ENCODE measurements at regions not wholly inside any gene's neighbourhood (a gene's known extent, or its start where the extent isn't known, plus 50 kb on each side); places are given as distances from the start of the nearest gene placed in this dataset.
A peak's percentile ranks its signal among the peaks of the same experiment; 100 is the strongest.

DNA sequence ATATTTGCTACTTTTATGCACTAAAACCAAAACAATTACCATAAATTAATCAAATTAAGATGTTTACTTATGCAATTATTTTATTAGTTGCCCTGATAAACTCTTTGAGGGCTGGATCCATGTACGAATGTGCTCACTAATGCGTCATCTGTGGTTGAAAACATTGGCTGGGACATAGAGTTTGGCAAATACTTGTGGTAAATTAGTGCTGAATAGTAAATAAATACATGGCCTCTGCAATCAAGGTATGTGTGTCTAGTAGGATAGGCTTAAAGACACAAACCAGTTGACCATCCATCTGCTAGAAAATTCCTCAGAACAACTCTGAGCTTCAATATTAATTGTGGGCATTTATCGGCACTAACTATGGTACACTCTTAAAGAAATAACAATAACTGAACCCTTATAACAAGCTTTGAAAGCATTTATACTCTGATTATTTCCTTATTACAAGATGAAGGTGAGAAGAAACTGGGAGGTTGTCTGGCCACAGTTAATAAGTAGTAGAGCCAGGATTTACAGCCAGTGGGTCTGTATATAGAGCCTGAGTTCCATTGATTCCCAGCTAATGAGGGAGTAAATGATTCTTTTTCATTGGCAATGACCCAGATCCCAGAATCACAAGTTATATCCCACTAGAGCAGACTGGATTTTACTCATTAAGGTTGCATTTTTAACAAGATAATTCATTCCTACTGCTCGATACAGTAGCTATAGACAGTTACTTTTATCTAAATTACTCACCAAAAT is 169.5 kb upstream of the CNTN6 start:
- DNase-seq (ENCODE audit: low spot score) = no peak

DNA sequence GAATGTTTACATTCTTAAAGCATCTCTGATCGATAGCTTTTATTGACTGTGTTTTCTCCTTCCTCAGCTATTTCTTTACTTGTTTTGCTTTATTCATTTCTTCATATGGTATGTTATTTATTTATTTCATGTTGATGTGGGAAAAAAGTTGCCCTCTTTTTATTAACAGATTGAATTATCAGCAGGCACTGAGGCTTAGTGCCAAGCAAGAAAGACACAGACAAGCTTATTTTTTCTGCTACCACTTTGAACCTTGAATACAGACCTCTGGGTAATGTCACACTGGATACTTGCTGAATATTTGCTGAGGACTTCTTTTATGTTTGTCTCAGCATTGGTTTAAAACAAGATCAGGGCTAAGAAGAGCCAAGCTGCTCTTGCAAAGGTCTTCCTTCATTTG is 162.0 kb upstream of the CNTN6 start:
- DNase-seq (ENCODE audit: low spot score) = no peak

DNA sequence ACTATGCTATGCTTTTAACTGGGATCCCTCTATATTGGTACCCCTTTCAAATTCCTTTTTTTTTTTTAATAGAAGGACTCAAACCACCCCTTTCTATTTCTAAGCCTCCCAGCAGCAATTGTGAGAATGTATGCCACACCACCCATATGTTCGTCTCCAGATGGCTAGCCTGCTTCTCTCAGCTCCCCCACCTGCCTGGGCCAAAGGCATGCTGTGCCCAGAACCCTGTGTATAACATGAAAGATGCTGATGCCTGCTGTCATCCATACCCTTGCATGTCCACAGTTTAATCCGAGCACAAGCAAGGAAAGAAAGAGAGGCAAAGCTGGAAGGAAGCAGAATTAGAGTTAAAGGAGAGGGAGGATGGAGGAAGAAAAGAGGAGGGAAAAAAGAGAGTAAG is 159.5 kb upstream of the CNTN6 start:
- no peak for DNase-seq (ENCODE audit: low spot score)

DNA sequence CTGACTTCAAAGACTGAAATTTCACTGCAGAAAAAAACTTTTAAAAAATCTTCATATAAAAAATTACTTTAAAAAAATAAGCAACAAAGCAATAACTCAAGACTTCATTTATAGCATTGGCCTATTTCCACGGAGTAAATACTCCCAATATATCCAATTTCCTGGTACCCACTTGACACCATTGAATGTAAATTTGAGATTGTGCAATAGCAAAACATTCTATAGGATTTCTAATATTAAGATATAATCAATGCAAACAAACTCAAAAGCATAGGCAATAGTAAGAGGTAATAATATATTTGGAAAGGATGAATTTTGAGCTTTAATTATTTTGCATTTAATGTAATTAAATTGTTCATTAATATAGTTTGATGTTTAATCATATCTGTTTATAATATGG is 148.0 kb upstream of the CNTN6 start:
- DNase-seq (ENCODE audit: low spot score) = no peak

DNA sequence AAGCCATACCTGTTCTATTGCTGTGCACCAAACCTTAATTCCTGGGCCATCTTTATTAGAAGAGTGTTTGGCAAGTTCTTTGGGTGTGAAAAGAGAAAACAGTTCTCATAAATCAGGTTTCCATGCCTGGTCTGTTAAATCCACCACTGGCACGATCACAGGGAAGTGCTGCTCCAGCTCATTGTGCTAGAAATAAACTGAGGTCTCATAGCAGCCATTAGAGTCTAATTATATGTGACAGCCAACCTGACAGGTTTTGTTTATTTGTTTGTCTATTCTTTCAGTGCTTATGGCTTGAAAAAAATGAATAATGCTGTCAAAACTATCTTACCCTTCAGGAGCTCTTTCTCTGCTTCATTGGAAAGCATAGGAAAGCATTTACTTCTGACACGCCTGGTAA is 147.1 kb upstream of the CNTN6 start:
- DNase-seq (ENCODE audit: low spot score) = no peak

DNA sequence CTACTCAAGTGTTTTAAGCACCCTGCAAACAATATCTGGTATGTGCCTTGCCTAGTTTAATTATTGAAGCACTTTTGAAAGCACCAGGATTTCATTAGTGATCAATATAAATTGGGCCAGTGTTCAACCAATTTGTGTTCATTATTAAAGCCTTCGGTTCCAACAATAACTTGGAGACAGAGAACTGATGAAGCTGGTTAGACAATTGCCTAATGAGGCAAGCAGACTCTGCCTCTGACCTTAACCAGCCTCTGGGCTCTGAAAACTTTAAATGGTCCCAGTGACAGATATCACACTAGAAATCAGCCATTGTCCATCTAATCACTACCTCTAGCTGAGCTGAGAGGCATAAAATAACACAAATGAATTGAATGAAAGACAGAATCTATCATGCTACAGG is 139.9 kb upstream of the CNTN6 start:
- DNase-seq (ENCODE audit: low spot score) = no peak

DNA sequence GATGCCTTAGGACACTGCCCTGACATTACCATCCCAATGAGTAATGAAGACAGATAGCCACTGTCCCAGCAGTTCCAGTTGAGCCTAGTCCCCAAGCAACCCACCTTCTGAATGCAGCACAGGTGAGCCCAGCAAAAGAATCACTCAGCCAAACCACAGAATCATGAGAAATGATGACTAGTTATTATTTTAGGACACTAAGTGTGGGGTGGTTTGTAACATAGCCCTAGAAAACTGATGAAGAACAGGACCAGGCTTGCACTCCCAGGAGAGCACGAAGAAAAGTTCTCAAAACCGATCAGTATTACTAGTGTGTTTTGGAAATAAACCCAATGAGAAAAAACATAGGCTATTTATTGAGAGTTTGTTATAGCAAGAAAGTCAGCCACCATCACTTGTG is 129.6 kb upstream of the CNTN6 start:
- no peak for DNase-seq (ENCODE audit: low spot score)

DNA sequence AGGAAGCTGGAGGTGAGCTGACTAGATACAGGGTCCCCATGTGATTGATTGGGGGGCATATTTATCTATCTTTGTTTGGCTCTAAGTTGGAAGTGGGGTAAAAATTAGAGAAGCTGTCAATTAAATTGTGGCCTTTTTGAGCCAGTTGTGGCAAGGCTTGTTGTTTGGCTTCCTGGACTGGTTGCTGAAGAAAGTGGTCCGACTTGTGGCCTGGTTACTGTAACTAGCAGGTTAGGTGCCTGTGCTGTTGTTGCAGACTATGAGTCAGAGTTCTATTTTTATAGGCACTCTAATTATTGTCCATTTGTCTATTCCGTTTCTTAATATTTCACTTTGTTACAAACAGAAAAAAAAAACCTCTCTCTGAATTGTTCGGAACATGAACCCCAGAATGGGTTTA is 129.1 kb upstream of the CNTN6 start:
- no peak for DNase-seq (ENCODE audit: low spot score)

DNA sequence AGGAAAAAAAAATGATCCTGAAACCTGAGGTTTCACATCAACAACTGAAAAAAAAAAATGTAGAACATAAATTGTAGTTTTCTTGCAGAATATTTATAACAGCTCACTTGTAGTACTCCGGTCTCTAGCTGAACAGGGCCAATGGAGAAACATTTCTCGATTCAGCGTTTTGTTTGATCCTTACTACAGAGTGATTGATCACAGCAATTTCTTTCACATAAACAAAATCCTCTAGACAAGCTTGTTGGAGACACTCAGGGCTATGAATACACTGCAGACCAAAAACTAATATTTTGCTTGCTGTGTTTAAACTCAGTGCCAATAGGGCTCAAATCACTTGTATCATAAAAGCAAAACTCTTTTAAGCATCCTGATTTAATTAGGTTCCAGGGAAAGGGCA is 127.0 kb upstream of the CNTN6 start:
- no peak for DNase-seq (ENCODE audit: low spot score)

DNA sequence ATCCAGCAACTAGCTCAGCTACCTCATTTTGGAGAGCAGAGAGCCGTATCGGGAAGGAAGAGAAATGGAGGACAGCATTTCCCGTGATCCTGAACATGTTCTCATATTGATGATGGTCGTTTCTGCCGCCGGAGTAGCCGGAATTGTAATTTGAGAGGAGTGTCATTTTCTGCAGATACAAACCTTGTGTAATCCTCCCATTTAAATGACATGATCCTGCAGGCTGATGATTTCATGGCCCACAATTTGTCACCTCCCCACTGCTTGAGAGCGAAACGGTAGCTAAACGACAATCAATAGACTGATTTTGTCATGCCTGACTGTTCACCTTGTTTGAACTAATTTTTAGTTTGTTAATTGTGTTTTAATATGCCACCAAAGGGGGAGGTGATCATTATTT is 126.5 kb upstream of the CNTN6 start:
- peak; percentile 10 for DNase-seq (ENCODE audit: low spot score)

DNA sequence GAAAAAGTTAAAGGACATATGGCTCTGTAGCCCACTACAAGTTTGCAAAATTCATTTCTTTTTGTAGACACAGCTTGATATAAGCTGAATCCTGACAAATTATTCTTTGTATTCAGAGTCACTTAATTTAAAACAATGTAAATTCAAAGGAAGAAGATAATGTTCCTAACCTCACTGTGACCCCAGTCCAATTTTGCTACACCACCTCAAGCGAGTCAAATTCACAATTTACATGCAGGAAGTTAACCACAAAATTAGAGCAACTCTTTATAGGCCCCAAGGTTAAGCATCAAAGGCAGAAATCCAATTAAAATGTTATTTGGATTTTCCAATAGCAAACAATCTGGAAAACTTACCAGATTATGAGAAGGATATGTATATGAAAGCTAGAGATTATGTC is 119.5 kb upstream of the CNTN6 start:
- DNase-seq (ENCODE audit: low spot score) = no peak

DNA sequence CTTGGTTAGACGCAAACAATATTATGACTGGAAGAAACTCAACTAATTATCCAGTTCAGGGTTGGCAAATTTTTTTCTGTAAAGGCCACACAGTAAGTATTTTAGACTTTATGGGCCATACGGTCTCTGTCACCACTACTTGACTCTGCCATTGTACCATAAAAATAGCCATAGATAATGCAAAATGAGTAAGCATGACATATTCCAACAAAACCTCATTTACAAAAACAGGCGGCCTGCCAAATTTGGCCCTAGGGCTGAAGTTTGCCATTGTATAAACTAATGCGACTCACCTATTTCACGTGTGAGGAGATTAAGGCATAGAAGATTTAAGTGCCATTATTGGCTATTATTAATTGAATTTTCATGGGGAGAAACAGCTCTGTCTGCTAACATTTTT is 116.8 kb upstream of the CNTN6 start:
- no peak for DNase-seq (ENCODE audit: low spot score)

DNA sequence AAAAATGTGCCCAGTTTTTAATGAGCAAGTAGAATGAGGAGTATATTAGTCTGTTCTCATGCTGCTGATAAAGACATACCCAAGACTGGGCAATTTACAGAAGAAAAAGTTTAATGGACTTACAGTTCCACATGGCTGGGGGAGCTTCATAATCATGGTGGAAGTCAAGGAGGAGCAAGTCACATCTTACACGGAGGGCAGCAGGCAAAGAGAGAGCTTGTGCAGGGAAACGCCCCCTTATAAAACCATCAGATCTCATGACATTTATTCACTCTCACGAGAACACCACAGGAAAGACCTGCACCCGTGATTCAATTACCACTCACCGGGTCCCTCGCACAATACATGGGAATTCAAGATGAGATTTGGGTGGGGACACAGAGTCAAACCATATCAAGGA is 111.7 kb upstream of the CNTN6 start:
- DNase-seq (ENCODE audit: low spot score) = no peak

DNA sequence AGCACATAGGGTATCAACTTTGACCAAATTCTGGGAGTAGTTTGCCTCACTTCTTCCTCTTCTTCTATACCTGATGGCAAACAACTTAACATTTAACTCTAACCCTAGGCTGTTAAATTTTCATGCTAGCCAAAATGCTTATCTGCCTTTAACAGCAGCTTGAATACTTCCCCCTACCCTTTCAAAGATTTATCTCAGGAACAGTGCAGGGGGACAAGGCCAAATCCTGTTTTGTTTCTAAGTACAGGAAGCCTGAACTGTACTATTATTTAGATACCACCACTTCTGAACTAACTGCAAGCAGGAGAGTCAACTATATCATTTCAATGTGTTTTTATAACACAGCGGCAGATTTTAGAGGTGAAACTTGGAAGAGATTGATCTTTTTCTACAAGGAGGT is 104.0 kb upstream of the CNTN6 start:
- no peak for DNase-seq (ENCODE audit: low spot score)

DNA sequence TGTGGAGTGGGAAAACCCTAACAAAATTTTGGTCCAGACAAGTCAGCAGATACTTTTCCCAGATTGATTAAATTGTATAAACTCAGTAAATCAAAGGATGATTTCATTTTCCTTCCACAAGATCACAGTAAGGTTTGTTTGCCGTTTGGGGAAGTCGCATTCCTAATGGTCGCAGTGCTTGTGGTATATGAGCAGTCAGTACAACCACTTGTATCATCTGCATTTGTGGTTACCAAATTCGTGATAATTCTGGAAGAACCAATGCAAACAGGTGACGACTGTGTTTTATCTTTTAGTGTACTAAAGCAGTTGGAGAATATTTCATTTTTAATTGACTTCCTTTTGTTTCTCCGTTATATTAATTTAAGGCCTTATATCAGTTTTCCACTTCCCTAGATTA is 100.0 kb upstream of the CNTN6 start:
- DNase-seq (ENCODE audit: low spot score) = no peak

DNA sequence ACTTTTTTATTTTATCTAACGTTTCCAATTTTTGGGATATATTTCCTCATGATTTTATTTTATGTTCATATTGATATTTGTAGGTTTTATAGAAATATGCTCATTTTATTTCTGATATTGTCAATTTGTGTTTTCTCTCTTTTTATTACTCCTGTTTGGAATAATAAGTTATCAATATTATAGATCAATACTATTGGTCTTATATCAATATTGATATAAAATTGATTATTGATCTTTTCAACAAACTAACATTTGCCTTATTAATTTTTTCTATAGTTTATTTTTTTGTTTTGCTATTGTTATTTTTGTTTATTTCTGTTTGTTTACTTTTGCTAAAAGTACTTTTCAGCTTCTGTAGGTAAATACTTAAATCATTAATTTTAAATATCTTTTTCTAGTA is 90.8 kb upstream of the CNTN6 start:
- DNase-seq (ENCODE audit: low spot score) = no peak

DNA sequence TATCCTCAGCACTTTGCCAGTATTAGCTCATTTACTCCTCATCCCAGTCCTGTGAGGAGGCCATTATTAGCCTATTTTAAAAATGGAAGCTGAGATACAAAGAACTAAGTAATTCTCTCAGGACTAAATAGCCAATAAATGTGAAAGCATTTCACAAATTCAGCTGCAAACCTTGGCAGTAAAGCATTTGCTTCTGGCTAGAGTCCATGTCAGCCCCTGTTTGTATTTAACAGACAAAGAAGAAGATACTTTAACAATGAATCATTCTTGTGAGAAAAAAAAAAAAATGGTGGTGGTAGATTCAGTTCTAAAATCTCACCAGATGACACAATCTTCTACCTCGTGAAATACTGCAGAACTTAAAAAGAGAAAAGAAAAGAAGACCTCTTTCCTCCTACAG is 85.0 kb upstream of the CNTN6 start:
- no peak for DNase-seq (ENCODE audit: low spot score)

DNA sequence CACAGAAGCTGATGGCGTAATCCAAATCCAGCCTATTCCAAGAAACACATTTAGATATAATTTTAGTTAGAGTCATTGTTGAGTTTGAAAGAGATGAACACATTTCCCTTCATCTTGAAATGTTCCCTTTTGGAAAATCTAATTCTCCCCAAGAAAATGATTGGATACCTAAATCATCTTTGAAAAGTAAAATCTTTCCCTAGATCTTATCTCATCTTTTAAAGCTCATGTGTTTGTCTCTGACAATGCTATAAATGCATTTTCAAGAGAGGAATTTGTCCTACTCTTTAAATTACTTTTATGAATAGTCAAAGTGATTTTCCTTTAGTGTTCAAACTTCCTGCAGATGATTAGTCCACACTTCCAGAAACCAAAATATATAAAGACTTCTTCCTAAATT is 82.6 kb upstream of the CNTN6 start:
- no peak for DNase-seq (ENCODE audit: low spot score)

DNA sequence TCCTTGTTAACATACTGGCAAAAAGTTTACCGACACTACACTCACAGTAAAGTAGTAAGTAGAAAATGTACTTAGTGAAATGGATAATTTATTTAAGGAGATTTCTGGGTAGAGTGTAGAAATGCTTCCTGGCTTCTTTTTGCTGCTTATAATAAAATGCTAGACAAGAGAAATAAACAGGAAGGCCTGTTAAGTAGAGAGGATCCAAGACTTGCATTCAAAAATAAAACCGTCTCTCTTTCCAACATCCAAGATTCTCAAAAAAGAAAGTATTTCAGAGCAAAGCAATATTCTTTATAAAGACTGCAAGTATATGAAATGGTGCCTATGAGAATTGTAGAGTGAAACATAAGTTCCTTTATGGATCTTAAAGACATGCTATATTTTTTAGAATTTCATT is 77.0 kb upstream of the CNTN6 start:
- DNase-seq (ENCODE audit: low spot score) = no peak

DNA sequence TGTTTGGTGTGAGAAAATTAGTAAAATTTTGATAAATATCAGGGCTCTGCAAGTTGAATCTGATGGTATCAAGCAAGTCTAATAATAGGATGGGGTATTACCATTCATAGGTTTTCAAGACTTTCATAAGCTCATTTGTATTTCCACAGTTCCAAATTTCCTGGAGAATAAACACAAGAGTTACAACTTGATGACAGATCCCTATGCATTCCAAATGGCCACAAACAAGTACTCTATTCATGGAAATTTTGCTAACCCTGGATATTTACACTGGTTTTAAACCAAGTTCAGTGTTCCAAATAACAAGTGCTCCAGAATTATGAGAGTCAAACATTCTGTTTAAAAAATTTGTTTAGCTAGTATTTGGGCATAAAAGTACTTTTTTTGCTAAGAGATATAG is 75.0 kb upstream of the CNTN6 start:
- no peak for DNase-seq (ENCODE audit: low spot score)

DNA sequence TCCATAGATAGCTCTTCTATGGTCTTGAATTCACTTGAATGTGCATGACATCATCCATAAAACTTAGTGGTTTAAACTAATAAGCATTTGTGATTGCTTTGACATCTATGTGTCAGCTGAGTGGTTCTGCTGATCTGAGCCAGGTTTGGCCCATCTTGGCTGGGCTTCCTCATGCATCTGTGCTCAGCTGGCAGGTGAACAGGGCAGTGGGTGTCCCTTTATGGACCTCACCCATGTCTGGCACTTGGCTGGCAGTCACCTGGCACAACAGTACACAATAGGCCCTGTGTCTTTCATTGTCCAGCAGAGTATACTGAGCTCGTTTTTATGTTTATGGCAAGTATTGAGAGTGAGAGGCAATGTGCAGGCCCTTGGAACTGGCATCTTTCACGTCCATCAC is 73.7 kb upstream of the CNTN6 start:
- DNase-seq (ENCODE audit: low spot score) = no peak

DNA sequence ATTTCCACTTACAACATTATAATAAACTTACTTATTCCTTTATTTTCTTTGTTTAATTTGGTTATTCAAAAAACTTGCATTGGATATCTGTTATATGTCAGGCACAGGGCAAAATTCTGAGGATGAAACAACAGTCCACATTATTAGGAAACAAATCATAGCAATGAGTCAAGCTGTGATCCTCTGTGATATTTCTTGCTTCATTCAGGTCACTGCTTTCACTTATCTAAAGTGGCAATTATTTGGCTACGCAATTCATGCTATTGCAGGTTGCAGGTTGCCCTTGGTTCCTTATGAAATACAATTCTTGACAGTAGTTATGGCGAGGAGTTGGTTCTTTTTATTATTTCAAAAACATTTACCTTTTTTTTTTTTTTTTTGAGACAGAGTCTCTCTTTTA is 66.4 kb upstream of the CNTN6 start:
- no peak for DNase-seq (ENCODE audit: low spot score)

DNA sequence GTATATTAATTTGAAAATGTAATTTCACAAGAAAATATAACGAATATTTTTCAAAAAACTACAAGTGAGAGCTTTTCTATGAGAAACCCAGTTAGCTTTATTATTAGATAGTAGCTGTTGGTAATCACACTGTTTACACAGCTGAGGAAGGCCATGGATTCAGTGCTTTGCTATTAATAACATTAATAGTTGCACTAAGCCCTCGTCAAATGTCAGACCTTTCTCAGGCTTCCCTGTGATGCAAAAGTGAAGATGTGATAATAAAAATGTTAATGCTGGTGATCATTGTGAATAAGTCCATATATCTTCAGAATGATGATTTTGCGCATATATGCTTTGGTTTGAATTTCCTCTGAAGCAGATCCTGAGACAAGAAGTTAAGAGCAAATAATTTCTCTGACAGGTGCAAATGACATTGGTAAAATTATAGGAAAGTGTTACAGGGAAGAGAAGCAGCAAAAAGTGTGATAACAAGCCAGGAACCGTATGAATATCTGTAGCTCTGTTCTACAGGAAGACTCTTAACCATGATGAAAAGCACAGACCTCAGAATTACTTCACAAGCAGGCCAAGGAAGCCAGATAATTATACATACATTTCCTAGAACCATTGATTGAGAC is 56.5 kb upstream of the CNTN6 start:
- no peak for DNase-seq (ENCODE audit: low spot score)

DNA sequence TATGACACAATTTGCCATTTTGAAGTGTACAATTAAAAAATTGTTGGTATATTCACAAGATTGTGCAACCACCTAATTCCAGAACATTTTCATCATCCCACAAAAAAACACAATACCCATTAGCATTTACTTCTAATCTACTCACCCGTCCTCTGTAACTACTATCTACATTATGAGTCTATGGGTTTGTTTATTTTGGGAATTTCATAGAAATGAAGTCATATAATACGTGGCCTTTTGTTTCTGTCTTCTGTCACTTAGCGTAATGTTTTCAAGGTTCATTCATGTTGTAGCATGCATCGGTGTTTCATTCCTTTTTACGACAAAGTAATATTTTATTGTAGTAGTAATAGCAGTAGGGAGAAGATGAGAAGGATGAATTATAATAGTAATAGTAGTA is 55.2 kb upstream of the CNTN6 start:
- DNase-seq (ENCODE audit: low spot score) = no peak

Data from SK-N-DZ (cell line).